ENCODE measurements at regions not wholly inside any gene's neighbourhood (a gene's known extent, or its start where the extent isn't known, plus 50 kb on each side); places are given as distances from the start of the nearest gene placed in this dataset.

DNA sequence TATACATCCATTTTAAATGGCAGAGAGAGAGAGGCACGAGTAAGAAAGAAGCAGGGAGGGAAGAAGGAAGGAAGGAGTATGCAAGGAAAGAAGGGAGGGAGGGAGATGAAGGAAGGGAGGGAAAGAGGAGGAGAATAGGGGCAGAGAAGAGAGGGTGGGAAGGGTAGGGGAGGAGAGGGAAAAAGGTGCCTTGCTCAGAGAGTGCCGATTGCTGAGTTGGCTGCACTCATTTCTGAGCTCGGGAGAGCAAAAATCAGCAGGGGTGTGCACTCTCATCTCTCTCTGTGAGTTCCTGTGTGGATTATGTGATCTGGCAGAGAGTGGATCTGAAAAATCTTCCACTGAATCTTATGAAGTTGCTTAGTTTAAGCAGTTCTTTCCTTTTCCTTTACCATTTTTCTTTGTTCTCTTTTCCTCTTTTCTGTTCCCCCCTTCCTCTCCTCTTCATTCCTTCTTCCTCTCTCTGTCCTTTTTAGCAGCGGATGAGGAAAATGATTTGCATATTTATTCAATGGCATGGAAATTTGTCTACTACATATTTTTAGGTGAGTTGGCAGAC lies 108.7 kb downstream of the PERP start:
- H3K4me3 Mint-ChIP-seq = no peak overlapping the region
- no peaks in the 10 kb centered on the region for H3K79me2 ChIP-seq (ENCODE audit: insufficient read depth, low read length)
- no CpG with 5 or more reads among the region's 4 CpGs for WGBS (ENCODE audit: insufficient coverage)
- no peak overlapping the region for H3K4me3 ChIP-seq (replicated peaks in 1 of 3; ENCODE audit: low read depth in 2 of 3, low read length in 3 of 3)
- H3K9me3 ChIP-seq (replicated peaks in 1 of 2; ENCODE audit: control insufficient read depth in 1 of 2, insufficient read depth in 1 of 2, low read length in 2 of 2) = peaks cover 5 to 8% of the 10 kb centered on the region in 2 donors
- H3K9me3 Mint-ChIP-seq = peaks cover 5 to 21% (median 11%) of the 10 kb centered on the region in 7 donors
- H3K4me2 ChIP-seq (replicated peaks; ENCODE audit: extremely low read depth, low read length, poor library complexity, severe bottlenecking) = no peak overlapping the region
- H3K27ac ChIP-seq (ENCODE audit: low read depth in 1 of 2, low read length in 2 of 2) = no peak overlapping the region
- intact Hi-C loops (cut with micrococcal nuclease) = no loop called here
- DNase-seq = no peak
- no peak overlapping the region for H3K27ac Mint-ChIP-seq
- TF ChIP-seq, protein P1, sequence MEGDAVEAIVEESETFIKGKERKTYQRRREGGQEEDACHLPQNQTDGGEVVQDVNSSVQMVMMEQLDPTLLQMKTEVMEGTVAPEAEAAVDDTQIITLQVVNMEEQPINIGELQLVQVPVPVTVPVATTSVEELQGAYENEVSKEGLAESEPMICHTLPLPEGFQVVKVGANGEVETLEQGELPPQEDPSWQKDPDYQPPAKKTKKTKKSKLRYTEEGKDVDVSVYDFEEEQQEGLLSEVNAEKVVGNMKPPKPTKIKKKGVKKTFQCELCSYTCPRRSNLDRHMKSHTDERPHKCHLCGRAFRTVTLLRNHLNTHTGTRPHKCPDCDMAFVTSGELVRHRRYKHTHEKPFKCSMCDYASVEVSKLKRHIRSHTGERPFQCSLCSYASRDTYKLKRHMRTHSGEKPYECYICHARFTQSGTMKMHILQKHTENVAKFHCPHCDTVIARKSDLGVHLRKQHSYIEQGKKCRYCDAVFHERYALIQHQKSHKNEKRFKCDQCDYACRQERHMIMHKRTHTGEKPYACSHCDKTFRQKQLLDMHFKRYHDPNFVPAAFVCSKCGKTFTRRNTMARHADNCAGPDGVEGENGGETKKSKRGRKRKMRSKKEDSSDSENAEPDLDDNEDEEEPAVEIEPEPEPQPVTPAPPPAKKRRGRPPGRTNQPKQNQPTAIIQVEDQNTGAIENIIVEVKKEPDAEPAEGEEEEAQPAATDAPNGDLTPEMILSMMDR (IDR thresholded peaks at IDR 0.05) = no peak
- peaks cover 2 to 13% (median 9%) of the 10 kb centered on the region in 3 donors for H3K27me3 Mint-ChIP-seq (ENCODE audit: low read depth in 3 of 3)
- no peaks in the 10 kb centered on the region for H4K20me1 ChIP-seq (ENCODE audit: insufficient read depth, low read length)
- H2AFZ ChIP-seq (ENCODE audit: insufficient read depth, low read depth, low read length, poor library complexity, severe bottlenecking) = no peak overlapping the region
- H3K4me1 Mint-ChIP-seq = peaks cover 7% of the 10 kb centered on the region
- H3K36me3 Mint-ChIP-seq = no peaks in the 10 kb centered on the region
- H3K27me3 ChIP-seq (ENCODE audit: control insufficient read depth in 2 of 2, insufficient read depth in 2 of 2, low read length in 2 of 2) = no peaks in the 10 kb centered on the region
- H3K9ac ChIP-seq (ENCODE audit: insufficient read depth, low read length, poor library complexity, severe bottlenecking) = no peak overlapping the region
- H3K4me1 ChIP-seq (ENCODE audit: control insufficient read depth in 1 of 2, insufficient read depth in 2 of 2, low read length in 2 of 2) = peaks cover 0 to 9% of the 10 kb centered on the region in 2 donors
- H3K36me3 ChIP-seq (replicated peaks in 1 of 2; ENCODE audit: control insufficient read depth in 1 of 2, insufficient read depth in 2 of 2, low read length in 2 of 2) = no peaks in the 10 kb centered on the region

DNA sequence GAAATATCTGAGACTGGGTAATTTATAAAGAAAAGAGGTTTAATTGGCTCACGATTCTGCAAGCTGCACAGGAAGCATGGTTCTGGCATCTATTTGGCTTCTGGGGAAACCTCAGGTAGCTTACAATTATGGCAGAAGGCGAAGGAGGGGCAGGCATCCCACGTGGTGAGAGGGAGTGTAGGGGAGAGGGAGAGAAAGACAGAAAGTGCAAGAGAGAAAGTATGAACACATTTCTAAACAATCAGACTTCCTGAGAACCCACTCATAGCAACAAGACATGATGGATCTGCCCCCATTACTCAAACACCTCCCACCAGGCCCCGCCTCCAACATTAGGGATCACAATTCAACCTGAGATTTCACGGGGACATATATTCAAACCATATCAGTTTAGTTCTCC lies 107.4 kb downstream of the PERP start:
- intact Hi-C loops (cut with micrococcal nuclease) = loop anchor here (5.0 to 10.0 kb wide), 2 partner anchors 112 to 295 kb away; no protein-coding TSS in a partner anchor
- Mint-ChIP-seq H3K36me3 (no peaks in the 10 kb centered on the region), H3K9me3 (peaks cover 5 to 21% (median 11%) of the 10 kb centered on the region in 7 donors), H3K4me3 (no peak overlapping the region), H3K27ac (no peak overlapping the region), H3K4me1 (peaks cover 7% of the 10 kb centered on the region), H3K27me3 (ENCODE audit: low read depth in 3 of 3) (peaks cover 0 to 11% (median 9%) of the 10 kb centered on the region in 3 donors)
- Histone ChIP-seq H3K9ac (ENCODE audit: insufficient read depth, low read length, poor library complexity, severe bottlenecking) (no peak overlapping the region), H3K4me1 (ENCODE audit: control insufficient read depth in 1 of 2, insufficient read depth in 2 of 2, low read length in 2 of 2) (peaks cover 0 to 9% of the 10 kb centered on the region in 2 donors), H4K20me1 (ENCODE audit: insufficient read depth, low read length) (no peaks in the 10 kb centered on the region), H3K4me3 (replicated peaks in 1 of 3; ENCODE audit: low read depth in 2 of 3, low read length in 3 of 3) (no peak overlapping the region), H3K27me3 (ENCODE audit: control insufficient read depth in 2 of 2, insufficient read depth in 2 of 2, low read length in 2 of 2) (no peaks in the 10 kb centered on the region), H3K79me2 (ENCODE audit: insufficient read depth, low read length) (no peaks in the 10 kb centered on the region), H3K9me3 (replicated peaks in 1 of 2; ENCODE audit: control insufficient read depth in 1 of 2, insufficient read depth in 1 of 2, low read length in 2 of 2) (peaks cover 5 to 8% of the 10 kb centered on the region in 2 donors), H3K4me2 (replicated peaks; ENCODE audit: extremely low read depth, low read length, poor library complexity, severe bottlenecking) (no peak overlapping the region), H3K27ac (ENCODE audit: low read depth in 1 of 2, low read length in 2 of 2) (no peak overlapping the region), H3K36me3 (replicated peaks in 1 of 2; ENCODE audit: control insufficient read depth in 1 of 2, insufficient read depth in 2 of 2, low read length in 2 of 2) (no peaks in the 10 kb centered on the region), H2AFZ (ENCODE audit: insufficient read depth, low read depth, low read length, poor library complexity, severe bottlenecking) (no peak overlapping the region)
- WGBS (ENCODE audit: insufficient coverage) = 92% methylated on average over 3 of the region's 5 CpGs
- no peak for DNase-seq
- TF ChIP-seq, protein P1 (IDR thresholded peaks at IDR 0.05) = no peak
